Ishikawa (cell line): ENCODE measurements at regions not wholly inside any gene's neighbourhood (a gene's known extent, or its start where the extent isn't known, plus 50 kb on each side); places are given as distances from the start of the nearest gene placed in this dataset.
A peak's percentile ranks its signal among the peaks of the same experiment; 100 is the strongest.

Experiments
- CEBPB ChIP-seq: IDR thresholded peaks from 2 replicates; pipeline ENCODE4 v1.6.1; 2012
- CREB1 ChIP-seq: IDR thresholded peaks from 2 replicates; pipeline ENCODE4 v1.6.1; 2012; ENCODE audit warnings: low read depth
- EGR1 ChIP-seq: IDR thresholded peaks from 2 replicates; pipeline ENCODE4 v1.6.1; 2012
- EP300 ChIP-seq: IDR thresholded peaks from 2 replicates; pipeline ENCODE4 v1.6.1; 2012; ENCODE audit warnings: borderline replicate concordance
- FOXM1 ChIP-seq: IDR thresholded peaks from 2 replicates; pipeline ENCODE4 v1.6.1; 2012; ENCODE audit warnings: low read depth, borderline replicate concordance
- NFIC ChIP-seq: IDR thresholded peaks from 2 replicates; pipeline ENCODE4 v1.6.1; 2012
- RAD21 ChIP-seq: IDR thresholded peaks from 2 replicates; pipeline ENCODE4 v1.6.1; 2012; ENCODE audit warnings: low read depth
- TAF1 ChIP-seq: IDR thresholded peaks from 2 replicates; pipeline ENCODE4 v1.6.1; 2012; ENCODE audit warnings: low read depth, mild to moderate bottlenecking
- TCF12 ChIP-seq: IDR thresholded peaks from 2 replicates; pipeline ENCODE4 v1.6.1; 2012; ENCODE audit warnings: low read depth
- TEAD4 ChIP-seq: IDR thresholded peaks from 2 replicates; pipeline ENCODE4 v1.6.1; 2012
- YY1 ChIP-seq: IDR thresholded peaks from 2 replicates; pipeline ENCODE4 v1.6.1; 2012; ENCODE audit warnings: low read depth
- ZBTB7A ChIP-seq: IDR thresholded peaks from 2 replicates; pipeline ENCODE4 v1.6.1; 2012; ENCODE audit warnings: low read depth
- TF ChIP-seq, protein P1 (sequence below): IDR thresholded peaks from 2 replicates; pipeline ENCODE4 v1.6.1; 2012; ENCODE audit warnings: low read depth, mild to moderate bottlenecking
- TF ChIP-seq, protein P2 (sequence below): IDR thresholded peaks from 2 replicates; pipeline ENCODE4 v1.6.1; 2012
- TF ChIP-seq, protein P3 (sequence below): IDR thresholded peaks from 2 replicates; pipeline ENCODE4 v1.6.1; 2012

DNA sequence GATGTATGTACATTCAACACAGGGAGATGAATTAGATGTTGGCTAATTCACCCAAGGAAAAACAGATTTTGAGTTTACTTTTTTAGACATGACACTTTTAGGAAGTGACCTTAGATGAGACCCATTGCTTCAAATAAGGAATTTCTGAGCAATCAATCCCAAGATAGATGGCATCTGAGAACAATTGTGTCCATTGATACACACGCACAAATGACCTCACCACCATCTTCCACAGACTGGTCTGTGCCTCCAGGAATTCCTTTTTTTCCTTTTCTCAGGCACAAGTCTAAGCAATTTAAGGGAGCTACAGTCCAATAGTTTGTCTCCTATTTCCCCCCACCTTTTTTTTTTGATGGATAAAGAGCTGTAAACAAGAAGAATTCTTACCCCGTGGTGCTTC lies 265.3 kb downstream of the TBL1XR1 start:
- TF ChIP-seq, protein P1, sequence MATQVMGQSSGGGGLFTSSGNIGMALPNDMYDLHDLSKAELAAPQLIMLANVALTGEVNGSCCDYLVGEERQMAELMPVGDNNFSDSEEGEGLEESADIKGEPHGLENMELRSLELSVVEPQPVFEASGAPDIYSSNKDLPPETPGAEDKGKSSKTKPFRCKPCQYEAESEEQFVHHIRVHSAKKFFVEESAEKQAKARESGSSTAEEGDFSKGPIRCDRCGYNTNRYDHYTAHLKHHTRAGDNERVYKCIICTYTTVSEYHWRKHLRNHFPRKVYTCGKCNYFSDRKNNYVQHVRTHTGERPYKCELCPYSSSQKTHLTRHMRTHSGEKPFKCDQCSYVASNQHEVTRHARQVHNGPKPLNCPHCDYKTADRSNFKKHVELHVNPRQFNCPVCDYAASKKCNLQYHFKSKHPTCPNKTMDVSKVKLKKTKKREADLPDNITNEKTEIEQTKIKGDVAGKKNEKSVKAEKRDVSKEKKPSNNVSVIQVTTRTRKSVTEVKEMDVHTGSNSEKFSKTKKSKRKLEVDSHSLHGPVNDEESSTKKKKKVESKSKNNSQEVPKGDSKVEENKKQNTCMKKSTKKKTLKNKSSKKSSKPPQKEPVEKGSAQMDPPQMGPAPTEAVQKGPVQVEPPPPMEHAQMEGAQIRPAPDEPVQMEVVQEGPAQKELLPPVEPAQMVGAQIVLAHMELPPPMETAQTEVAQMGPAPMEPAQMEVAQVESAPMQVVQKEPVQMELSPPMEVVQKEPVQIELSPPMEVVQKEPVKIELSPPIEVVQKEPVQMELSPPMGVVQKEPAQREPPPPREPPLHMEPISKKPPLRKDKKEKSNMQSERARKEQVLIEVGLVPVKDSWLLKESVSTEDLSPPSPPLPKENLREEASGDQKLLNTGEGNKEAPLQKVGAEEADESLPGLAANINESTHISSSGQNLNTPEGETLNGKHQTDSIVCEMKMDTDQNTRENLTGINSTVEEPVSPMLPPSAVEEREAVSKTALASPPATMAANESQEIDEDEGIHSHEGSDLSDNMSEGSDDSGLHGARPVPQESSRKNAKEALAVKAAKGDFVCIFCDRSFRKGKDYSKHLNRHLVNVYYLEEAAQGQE = no peak
- TF ChIP-seq FOXM1 = no peak
- no peak for TF ChIP-seq TCF12
- TF ChIP-seq CEBPB = no peak
- no peak for TF ChIP-seq YY1
- TF ChIP-seq TAF1 = no peak
- no peak for TF ChIP-seq NFIC
- TF ChIP-seq TEAD4 = no peak
- TF ChIP-seq ZBTB7A = no peak
- no peak for TF ChIP-seq EGR1
- no peak for TF ChIP-seq CREB1
- no peak for TF ChIP-seq RAD21
- TF ChIP-seq, protein P2, sequence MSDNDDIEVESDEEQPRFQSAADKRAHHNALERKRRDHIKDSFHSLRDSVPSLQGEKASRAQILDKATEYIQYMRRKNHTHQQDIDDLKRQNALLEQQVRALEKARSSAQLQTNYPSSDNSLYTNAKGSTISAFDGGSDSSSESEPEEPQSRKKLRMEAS = no peak
- TF ChIP-seq, protein P3, sequence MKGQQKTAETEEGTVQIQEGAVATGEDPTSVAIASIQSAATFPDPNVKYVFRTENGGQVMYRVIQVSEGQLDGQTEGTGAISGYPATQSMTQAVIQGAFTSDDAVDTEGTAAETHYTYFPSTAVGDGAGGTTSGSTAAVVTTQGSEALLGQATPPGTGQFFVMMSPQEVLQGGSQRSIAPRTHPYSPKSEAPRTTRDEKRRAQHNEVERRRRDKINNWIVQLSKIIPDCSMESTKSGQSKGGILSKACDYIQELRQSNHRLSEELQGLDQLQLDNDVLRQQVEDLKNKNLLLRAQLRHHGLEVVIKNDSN = no peak
- no peak for TF ChIP-seq EP300

DNA sequence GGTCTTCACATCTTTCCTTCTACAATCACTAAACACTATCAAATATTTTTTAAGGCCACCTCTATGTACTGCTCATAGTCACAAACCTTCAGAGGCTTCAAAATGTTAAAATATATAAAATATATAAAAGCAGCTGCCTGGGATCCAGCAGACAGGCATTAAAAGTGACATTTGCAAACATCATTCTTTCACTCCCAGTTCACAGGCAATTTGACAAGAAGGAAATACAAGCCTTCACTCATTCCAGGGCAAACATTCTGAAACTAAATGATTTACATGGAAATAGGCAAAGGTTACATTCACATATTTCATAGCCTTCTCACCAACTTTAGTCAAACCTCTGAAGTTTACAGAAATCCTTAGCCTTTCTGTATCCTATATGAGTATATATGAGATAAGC lies 266.3 kb downstream of the TBL1XR1 start:
- TF ChIP-seq, protein P3 = no peak
- no peak for TF ChIP-seq CREB1
- TF ChIP-seq TCF12 = no peak
- TF ChIP-seq EGR1 = no peak
- TF ChIP-seq NFIC = no peak
- TF ChIP-seq TAF1 = no peak
- TF ChIP-seq TEAD4 = no peak
- TF ChIP-seq, protein P1 = no peak
- TF ChIP-seq RAD21 = no peak

DNA sequence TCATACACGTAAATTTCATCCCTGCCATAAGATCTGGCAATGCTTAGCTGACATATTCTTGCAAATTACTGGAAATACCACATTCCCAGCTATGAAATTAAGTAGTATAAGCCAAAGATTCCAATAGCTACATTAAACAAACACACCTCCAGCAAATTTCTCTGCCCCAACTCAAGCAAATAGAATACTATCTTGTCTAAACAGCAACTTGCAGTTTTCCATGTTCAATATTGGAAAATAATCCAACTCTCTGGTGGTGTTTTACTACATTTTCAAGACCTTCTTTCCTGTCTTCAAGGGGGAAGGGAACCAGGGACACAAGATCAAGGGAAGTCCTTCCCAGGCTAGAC lies 268.7 kb downstream of the TBL1XR1 start:
- TF ChIP-seq TAF1 (no peak), TEAD4 (no peak), RAD21 (no peak), TCF12 (no peak), NFIC (no peak), CEBPB (no peak), CREB1 (no peak), EP300 (no peak), YY1 (no peak), ZBTB7A (no peak), EGR1 (no peak)
- TF ChIP-seq, protein P3 = no peak
- TF ChIP-seq, protein P2 = no peak

DNA sequence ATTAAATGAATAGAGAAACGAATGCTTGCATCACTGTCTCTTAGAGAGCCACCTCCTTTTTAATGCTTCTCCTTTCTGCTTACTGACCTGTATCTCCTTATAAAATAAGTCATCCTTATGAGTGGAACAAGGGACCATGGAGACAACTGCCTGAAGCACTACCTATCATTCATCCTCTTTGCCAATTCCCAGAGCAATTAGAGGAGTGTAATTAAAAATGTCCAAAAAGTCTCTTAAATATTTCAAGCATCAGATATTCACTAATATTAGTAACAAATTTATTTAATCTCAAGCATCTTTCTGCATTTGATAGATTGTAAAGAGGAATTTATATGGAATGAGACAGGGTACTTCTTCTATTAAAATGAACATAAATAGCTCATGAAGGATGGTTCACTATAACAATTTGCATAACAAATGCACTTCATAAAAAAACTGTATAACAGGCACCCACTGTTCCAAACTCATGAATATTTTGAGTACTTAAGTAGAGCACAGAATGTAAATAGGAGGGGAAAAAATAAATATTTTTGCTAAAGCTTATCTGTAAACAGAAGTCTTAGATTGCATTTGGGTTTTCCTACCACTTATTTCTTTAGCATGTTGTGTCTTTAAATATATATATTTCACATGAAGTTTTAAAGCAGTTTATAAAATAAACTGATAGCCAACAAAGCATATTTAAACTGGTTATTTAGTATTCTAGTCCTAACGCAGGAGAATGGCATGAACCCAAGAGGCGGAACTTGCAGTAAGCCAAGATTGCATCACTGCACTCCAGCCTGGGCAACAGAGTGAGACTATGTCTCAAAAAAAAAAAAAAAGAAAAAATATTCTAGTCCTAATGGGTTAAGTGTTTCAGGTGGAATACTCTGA lies 269.3 kb downstream of the TBL1XR1 start:
- TF ChIP-seq TCF12 = no peak
- TF ChIP-seq CEBPB = peak; percentile 72
- TF ChIP-seq TEAD4 = no peak
- TF ChIP-seq TAF1 = no peak
- no peak for TF ChIP-seq CREB1

DNA sequence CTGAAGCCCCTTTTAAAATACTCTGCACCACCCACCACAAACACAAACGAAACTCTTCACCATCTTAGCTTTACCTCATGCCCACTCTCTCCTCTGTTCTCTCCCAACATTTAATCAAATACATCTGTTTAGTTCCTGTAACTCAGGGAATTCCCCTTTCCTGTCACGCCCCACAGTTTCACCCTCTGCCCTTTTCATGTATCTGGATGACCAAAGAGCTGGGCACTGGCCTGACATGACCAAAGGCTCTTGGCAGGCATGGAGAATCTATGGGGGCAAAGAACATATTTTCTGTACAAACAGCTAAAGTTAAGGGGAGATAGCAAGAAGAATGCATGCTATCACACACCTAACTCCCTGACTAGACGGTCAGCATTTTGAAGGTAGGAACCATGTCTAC lies 270.0 kb downstream of the TBL1XR1 start:
- TF ChIP-seq CREB1 (no peak), RAD21 (no peak), TAF1 (no peak), TCF12 (no peak), TEAD4 (no peak), EGR1 (no peak), ZBTB7A (no peak), FOXM1 (no peak), EP300 (no peak), YY1 (no peak), NFIC (no peak), CEBPB (no peak)
- TF ChIP-seq, protein P1 = no peak
- TF ChIP-seq, protein P2 = no peak
- TF ChIP-seq, protein P3 = no peak
